ENCODE measurements at regions not wholly inside any gene's neighbourhood (a gene's known extent, or its start where the extent isn't known, plus 50 kb on each side); places are given as distances from the start of the nearest gene placed in this dataset.

- Mint-ChIP-seq H3K27ac (no peak overlapping the region), H3K4me1 (peaks cover 2% of the 10 kb centered on the region), H3K4me3 (no peak overlapping the region), H3K36me3 (ENCODE audit: low read depth) (no peaks in the 10 kb centered on the region), H3K27me3 (peaks cover 26% of the 10 kb centered on the region)
- no peak for ATAC-seq
- no peak for DNase-seq
- no peaks in the 10 kb centered on the region for H3K9me3 ChIP-seq (ENCODE audit: control insufficient read depth, low read length, poor library complexity, severe bottlenecking)
These were observed 96.2 kb upstream of the CNR1 start for GRCh38 chr6:88262332-88262731.

DNA sequence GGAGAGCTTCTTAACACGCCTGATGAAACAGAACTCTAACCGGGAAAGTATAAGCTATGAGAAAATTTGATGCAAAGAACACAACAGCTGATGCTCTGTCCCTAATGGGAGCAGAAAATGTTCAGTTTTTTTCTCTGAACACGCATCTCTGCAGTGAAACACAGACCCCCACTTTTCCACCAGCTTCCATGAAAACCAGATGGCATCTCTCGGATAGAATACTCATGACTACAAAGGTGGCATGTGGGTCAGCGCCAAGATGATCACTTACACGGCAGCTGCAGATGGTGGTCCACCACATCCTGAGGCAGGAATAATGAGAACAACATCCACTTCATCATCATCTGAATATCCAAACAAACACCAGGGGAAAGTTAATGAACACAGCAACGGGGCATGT lies 85.2 kb upstream of the CNR1 start:
- no peaks in the 10 kb centered on the region for H3K36me3 Mint-ChIP-seq (ENCODE audit: low read depth)
- no peaks in the 10 kb centered on the region for H3K9me3 ChIP-seq (ENCODE audit: control insufficient read depth, low read length, poor library complexity, severe bottlenecking)
- no peaks in the 10 kb centered on the region for H3K4me1 Mint-ChIP-seq
- ATAC-seq (no peak), DNase-seq (no peak)
- H3K4me3 Mint-ChIP-seq, result no peak overlapping the region
- peaks cover 6% of the 10 kb centered on the region for H3K27me3 Mint-ChIP-seq
- no peak overlapping the region for H3K27ac Mint-ChIP-seq

- H3K9me3 ChIP-seq (ENCODE audit: control insufficient read depth, low read length, poor library complexity, severe bottlenecking), result no peaks in the 10 kb centered on the region
- ATAC-seq (no peak), DNase-seq (no peak)
- H3K27ac Mint-ChIP-seq, result no peak overlapping the region
- no peak overlapping the region for H3K4me3 Mint-ChIP-seq
- peaks cover 26% of the 10 kb centered on the region for H3K27me3 Mint-ChIP-seq
- H3K36me3 Mint-ChIP-seq (ENCODE audit: low read depth), result no peaks in the 10 kb centered on the region
- H3K4me1 Mint-ChIP-seq, result no peaks in the 10 kb centered on the region
These were observed 82.7 kb upstream of the CNR1 start for GRCh38 chr6:88248709-88249321.

DNA sequence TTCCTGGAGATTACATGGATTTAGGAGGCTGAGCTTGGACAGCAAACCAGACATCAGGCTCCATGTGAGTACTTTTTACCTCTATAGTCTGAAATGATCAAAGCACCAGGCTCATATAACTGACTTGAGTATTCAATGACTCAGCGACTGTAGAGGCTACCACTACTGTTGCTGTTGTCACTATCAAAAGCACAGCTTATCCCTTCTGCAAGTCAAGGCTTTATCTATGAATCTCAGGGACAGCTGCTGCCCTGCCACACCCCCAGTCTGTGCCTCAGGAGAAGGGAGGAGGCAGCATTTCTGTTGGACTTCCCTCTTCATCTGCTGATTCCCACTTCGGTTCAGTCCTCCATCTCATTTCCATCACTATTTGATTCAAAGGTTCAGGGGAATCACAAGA lies 80.5 kb upstream of the CNR1 start:
- no peak for ATAC-seq
- no peaks in the 10 kb centered on the region for H3K9me3 ChIP-seq (ENCODE audit: control insufficient read depth, low read length, poor library complexity, severe bottlenecking)
- Mint-ChIP-seq H3K27me3 (peaks cover 26% of the 10 kb centered on the region), H3K27ac (no peak overlapping the region), H3K4me1 (no peaks in the 10 kb centered on the region), H3K36me3 (ENCODE audit: low read depth) (no peaks in the 10 kb centered on the region), H3K4me3 (no peak overlapping the region)
- no peak for DNase-seq

DNA sequence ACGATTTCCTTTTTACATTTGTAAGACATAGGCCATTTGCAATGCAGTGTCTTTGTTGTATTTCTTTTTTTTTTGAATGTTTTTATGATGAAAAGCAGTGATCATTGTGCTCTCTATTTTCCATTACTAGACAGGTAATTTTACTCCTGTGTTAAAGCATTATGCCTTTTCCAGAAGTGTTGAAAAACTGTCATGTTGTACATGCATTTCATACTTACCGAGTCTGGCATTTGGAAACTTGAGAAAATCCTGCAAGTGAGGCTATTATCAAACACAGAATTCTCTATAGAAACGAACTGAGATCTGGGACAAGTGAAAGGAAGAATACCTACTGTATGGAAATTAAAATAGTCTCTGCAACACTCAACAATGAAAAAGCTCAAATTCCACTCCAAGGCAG lies 78.6 kb upstream of the CNR1 start:
- Mint-ChIP-seq H3K27me3 (peaks cover 20% of the 10 kb centered on the region), H3K4me3 (no peak overlapping the region), H3K27ac (no peak overlapping the region), H3K36me3 (ENCODE audit: low read depth) (no peaks in the 10 kb centered on the region), H3K4me1 (no peaks in the 10 kb centered on the region)
- DNase-seq, result no peak
- no peak for ATAC-seq
- no peaks in the 10 kb centered on the region for H3K9me3 ChIP-seq (ENCODE audit: control insufficient read depth, low read length, poor library complexity, severe bottlenecking)

DNA sequence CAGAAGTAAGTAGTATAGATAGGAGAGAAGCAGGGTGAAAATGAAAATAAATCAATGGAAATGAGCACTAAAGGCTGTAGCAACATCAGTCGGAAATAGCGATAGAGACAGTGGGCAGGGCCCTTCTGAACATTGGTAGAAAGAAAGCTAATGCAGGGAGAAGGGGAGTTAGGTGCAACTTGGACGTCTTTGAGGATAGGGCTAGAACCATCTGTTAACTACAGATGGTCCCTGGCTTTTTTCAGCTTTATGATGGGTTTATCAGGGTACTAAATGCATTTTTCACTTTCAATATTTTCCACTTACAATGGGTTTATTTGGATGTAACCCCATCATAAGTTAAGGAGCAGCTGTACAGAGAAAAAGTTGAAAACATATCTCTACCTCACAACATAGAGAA lies 72.8 kb upstream of the CNR1 start:
- DNase-seq (no peak), ATAC-seq (no peak)
- H3K4me3 Mint-ChIP-seq, result no peak overlapping the region
- no peaks in the 10 kb centered on the region for H3K36me3 Mint-ChIP-seq (ENCODE audit: low read depth)
- no peaks in the 10 kb centered on the region for H3K9me3 ChIP-seq (ENCODE audit: control insufficient read depth, low read length, poor library complexity, severe bottlenecking)
- peaks cover 3% of the 10 kb centered on the region for H3K4me1 Mint-ChIP-seq
- H3K27ac Mint-ChIP-seq, result no peak overlapping the region
- peaks cover 6% of the 10 kb centered on the region for H3K27me3 Mint-ChIP-seq

- Mint-ChIP-seq H3K36me3 (ENCODE audit: low read depth) (no peaks in the 10 kb centered on the region), H3K4me3 (no peak overlapping the region), H3K27ac (no peak overlapping the region), H3K4me1 (peaks cover 3% of the 10 kb centered on the region), H3K27me3 (peaks cover 6% of the 10 kb centered on the region)
- no peak for ATAC-seq
- H3K9me3 ChIP-seq (ENCODE audit: control insufficient read depth, low read length, poor library complexity, severe bottlenecking), result no peaks in the 10 kb centered on the region
- DNase-seq, result no peak
These were observed 71.9 kb upstream of the CNR1 start for GRCh38 chr6:88238065-88238464.

DNA sequence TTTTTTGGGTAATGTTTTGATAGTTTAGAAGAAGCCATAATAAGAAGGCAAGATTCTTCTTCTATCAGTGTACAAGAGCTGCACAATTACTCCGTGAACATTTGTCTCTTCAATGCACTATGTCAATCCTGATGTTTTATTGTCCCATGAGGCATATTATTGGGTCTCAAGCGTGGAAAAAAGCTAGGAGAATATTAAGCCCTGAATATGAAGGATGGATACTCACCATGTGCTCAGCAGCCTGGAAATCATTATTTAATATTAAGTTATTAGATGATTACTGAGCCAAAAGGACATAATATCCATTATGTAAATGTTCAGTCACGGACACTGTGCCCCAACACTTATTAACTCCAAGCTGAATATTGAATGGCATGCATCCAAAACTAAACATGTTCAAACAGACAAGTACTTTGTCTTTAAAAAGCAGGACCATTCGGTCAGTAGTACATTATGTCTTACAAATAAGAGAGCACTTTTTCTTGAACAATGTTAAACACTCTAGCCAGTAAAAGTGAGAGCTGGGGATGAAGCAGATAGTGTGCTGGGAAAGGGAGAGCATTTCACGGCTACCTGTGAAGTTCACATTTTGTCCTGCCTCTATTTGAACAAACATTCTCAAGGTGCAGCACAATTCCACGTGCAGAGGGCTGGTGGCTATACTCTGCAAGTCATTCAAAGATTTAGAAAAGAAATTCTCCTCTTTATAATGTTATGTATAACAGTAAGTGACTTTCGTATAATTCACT lies 70.6 kb upstream of the CNR1 start:
- Mint-ChIP-seq H3K4me1 (peaks cover 3% of the 10 kb centered on the region), H3K27ac (no peak overlapping the region), H3K27me3 (peaks cover 6% of the 10 kb centered on the region), H3K36me3 (ENCODE audit: low read depth) (no peaks in the 10 kb centered on the region), H3K4me3 (no peak overlapping the region)
- DNase-seq (no peak), ATAC-seq (no peak)
- no peaks in the 10 kb centered on the region for H3K9me3 ChIP-seq (ENCODE audit: control insufficient read depth, low read length, poor library complexity, severe bottlenecking)

DNA sequence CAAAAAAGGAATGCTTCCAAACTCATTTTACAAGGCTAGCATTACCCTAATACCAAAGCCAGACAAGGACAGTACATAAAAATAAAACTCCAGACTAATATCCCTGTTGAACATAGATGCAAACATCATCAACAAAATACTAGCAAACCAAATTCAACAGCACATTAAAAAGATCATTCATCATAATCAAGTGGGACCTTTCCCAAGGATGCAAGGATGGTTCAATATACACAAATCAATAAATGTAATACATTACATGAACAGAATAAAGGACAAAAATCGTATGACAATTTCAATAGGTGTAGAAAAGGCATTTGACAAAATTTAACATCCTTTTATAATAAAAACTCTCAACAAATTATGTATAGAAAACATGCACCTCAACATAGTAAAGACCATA lies 66.6 kb upstream of the CNR1 start:
- DNase-seq (no peak), ATAC-seq (no peak)
- Mint-ChIP-seq H3K4me3 (no peak overlapping the region), H3K27ac (no peak overlapping the region), H3K27me3 (no peaks in the 10 kb centered on the region), H3K4me1 (peaks cover 2% of the 10 kb centered on the region), H3K36me3 (ENCODE audit: low read depth) (no peaks in the 10 kb centered on the region)
- peaks cover 4% of the 10 kb centered on the region for H3K9me3 ChIP-seq (ENCODE audit: control insufficient read depth, low read length, poor library complexity, severe bottlenecking)

DNA sequence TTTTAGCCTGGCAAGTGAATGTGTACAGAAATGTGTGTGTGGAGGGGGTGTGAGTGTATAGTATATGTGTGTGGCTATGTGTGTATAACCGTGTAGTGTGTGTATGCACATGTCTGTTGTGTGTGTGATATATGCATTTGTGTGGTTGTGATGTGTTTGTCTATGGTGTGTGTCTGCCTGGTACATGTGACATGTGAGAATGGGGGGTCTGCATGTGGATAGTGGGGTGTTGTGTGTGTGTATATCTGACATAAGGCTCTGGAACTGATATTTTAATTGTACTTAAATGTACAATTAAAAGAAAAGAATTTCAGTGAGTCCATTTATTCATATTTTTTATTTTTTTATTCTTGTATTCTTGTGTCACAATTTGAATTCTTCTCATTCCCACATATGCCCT lies 57.2 kb upstream of the CNR1 start:
- H3K36me3 Mint-ChIP-seq (ENCODE audit: low read depth), result no peaks in the 10 kb centered on the region
- H3K4me1 Mint-ChIP-seq, result no peaks in the 10 kb centered on the region
- no peak for ATAC-seq
- no peak for DNase-seq
- no peak overlapping the region for H3K27ac Mint-ChIP-seq
- H3K27me3 Mint-ChIP-seq, result no peaks in the 10 kb centered on the region
- no peaks in the 10 kb centered on the region for H3K9me3 ChIP-seq (ENCODE audit: control insufficient read depth, low read length, poor library complexity, severe bottlenecking)
- H3K4me3 Mint-ChIP-seq, result no peak overlapping the region

DNA sequence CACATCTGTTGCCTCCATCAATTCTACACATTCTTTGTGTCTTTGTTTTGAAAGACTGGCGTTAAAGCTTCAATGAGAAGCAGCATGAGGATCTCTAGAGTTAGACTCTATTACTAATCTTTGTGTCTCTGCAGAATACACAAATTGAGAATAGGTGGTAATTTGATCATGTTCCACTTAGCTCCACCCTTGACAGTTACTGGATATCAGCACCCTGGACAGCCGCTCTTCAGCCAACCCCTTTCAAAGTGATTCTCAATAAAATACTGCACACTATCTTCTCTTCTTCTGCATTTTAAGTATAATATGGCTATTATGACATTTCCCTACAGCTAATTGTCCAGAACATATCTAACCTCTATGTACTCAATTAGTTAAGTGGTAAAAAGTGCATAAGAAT lies 54.3 kb upstream of the CNR1 start:
- Mint-ChIP-seq H3K36me3 (ENCODE audit: low read depth) (no peaks in the 10 kb centered on the region), H3K4me1 (no peaks in the 10 kb centered on the region), H3K4me3 (no peak overlapping the region), H3K27me3 (no peaks in the 10 kb centered on the region), H3K27ac (no peak overlapping the region)
- no peaks in the 10 kb centered on the region for H3K9me3 ChIP-seq (ENCODE audit: control insufficient read depth, low read length, poor library complexity, severe bottlenecking)
- ATAC-seq, result no peak
- no peak for DNase-seq

DNA sequence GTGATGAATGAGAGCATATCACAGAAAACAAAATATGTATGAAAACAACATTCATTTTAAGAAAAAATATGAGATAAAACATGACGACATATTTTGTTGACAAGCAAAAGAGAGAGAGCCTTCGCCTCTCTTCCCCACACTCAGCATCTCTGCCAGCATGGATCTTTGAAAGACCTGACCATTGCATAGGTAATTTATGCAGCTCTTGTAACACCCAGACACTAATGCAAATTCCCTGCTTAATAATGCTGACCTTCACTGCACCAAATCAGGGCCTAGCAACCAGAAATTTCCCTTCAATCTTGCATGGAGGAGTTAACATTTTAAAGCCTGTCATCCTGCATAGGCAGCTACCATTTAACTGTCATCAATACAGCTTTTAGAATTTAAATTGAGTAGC lies 50.0 kb upstream of the CNR1 start:
- Mint-ChIP-seq H3K4me3 (no peak overlapping the region), H3K4me1 (no peaks in the 10 kb centered on the region), H3K27ac (no peak overlapping the region), H3K27me3 (peaks cover 15% of the 10 kb centered on the region), H3K36me3 (ENCODE audit: low read depth) (no peaks in the 10 kb centered on the region)
- ATAC-seq (no peak), DNase-seq (no peak)
- H3K9me3 ChIP-seq (ENCODE audit: control insufficient read depth, low read length, poor library complexity, severe bottlenecking), result no peaks in the 10 kb centered on the region

All from T-helper 17 cell (primary cell).